IMR-90 (cell line): ENCODE measurements at regions not wholly inside any gene's neighbourhood (a gene's known extent, or its start where the extent isn't known, plus 50 kb on each side); places are given as distances from the start of the nearest gene placed in this dataset.

Experiments used
- ATAC-seq: fragments of 200-7000 bp; cut with Tn5 transposase; 2 replicates; pipeline ENCODE4 v1.9.1; 2020; ENCODE audit warnings: low read depth, mild to moderate bottlenecking, moderate library complexity
- BruUV-seq: library from RNA; stranded (reverse); fragments of 400-500 nt; replicated peaks from 2 replicates; lab custom pipeline; 2021; lab: Mats Ljungman, UMichigan
- CTCF ChIA-PET: fragments of 300-600 bp; formaldehyde crosslinking; extraction: SDS; loops from one replicate; lab custom pipeline; 2021; ENCODE audit warnings: antibody characterized with exemption; lab: Yijun Ruan, JAX
- POLR2A ChIA-PET: fragments of 300-600 bp; sonication (Branson Sonifier 250); formaldehyde crosslinking; loops from one replicate; lab custom pipeline; 2022; ENCODE audit warnings: antibody characterized with exemption; ENCODE audit not compliant: unreplicated experiment; lab: Charles Lee
- DNase-seq: peaks from one replicate; pipeline ENCODE4 v3.0.0; 2013
- H2AFZ ChIP-seq: replicated peaks from 2 replicates; pipeline ENCODE3; 2013; ENCODE audit warnings: low read length, mild to moderate bottlenecking; ENCODE audit not compliant: poor library complexity
- H2AK5ac ChIP-seq: 2 replicates; pipeline ENCODE4 v1.6.1; 2013; ENCODE audit warnings: low read depth, low read length, inconsistent platforms
- H2AK9ac ChIP-seq: replicated peaks from 2 replicates; pipeline ENCODE3; 2013; ENCODE audit warnings: mild to moderate bottlenecking, low read depth, low read length, moderate library complexity; ENCODE audit not compliant: poor library complexity
- H2BK120ac ChIP-seq: 2 replicates; pipeline ENCODE4 v1.6.1; 2013; ENCODE audit warnings: low read depth, low read length, inconsistent platforms
- H2BK15ac ChIP-seq: 3 replicates; pipeline ENCODE4 v1.6.1; 2013; ENCODE audit warnings: low read depth, low read length, inconsistent platforms
- H2BK20ac ChIP-seq: 2 replicates; pipeline ENCODE4 v1.6.1; 2013; ENCODE audit warnings: low read depth, mild to moderate bottlenecking, inconsistent platforms, low read length, moderate library complexity
- H2BK5ac ChIP-seq: 2 replicates; pipeline ENCODE4 v1.6.1; 2013; ENCODE audit warnings: mild to moderate bottlenecking, low read depth, low read length, inconsistent platforms; ENCODE audit not compliant: poor library complexity, severe bottlenecking
- H3K14ac ChIP-seq: replicated peaks from 2 replicates; pipeline ENCODE4 v1.6.1; 2013; ENCODE audit warnings: low read depth, low read length, inconsistent platforms
- H3K18ac ChIP-seq: 2 replicates; pipeline ENCODE4 v1.6.1; 2013; ENCODE audit warnings: low read depth, low read length, control low read depth
- H3K23ac ChIP-seq: 2 replicates; pipeline ENCODE4 v1.6.1; 2013; ENCODE audit warnings: low read depth, low read length, inconsistent platforms
- H3K27ac ChIP-seq: 2 replicates; pipeline ENCODE4 v1.5.1; 2013; ENCODE audit warnings: mild to moderate bottlenecking, control low read depth, low read length; ENCODE audit not compliant: insufficient read depth
- H3K27me3 ChIP-seq: 2 replicates; pipeline ENCODE4 v1.6.1; 2013; ENCODE audit warnings: low read length; ENCODE audit not compliant: control insufficient read depth, insufficient read depth
- H3K36me3 ChIP-seq: 2 replicates; pipeline ENCODE4 v1.6.1; 2013; ENCODE audit warnings: low read length, mixed read lengths; ENCODE audit not compliant: control insufficient read depth, insufficient read depth
- H3K4ac ChIP-seq: 2 replicates; pipeline ENCODE4 v1.6.1; 2013; ENCODE audit warnings: low read depth, low read length, inconsistent platforms
- H3K4me1 ChIP-seq: 2 replicates; pipeline ENCODE4 v1.6.1; 2013; ENCODE audit warnings: low read length, mixed read lengths; ENCODE audit not compliant: control insufficient read depth, insufficient read depth
- H3K4me2 ChIP-seq: 2 replicates; pipeline ENCODE4 v1.6.1; 2013; ENCODE audit warnings: low read depth, mild to moderate bottlenecking, control low read depth, low read length, moderate library complexity
- H3K4me3 ChIP-seq: 2 replicates; pipeline ENCODE4 v1.5.1; 2013; ENCODE audit warnings: low read depth, mild to moderate bottlenecking, control low read depth, low read length, moderate library complexity; ENCODE audit not compliant: insufficient read depth
- H3K56ac ChIP-seq: 2 replicates; pipeline ENCODE4 v1.6.1; 2013; ENCODE audit warnings: low read length, inconsistent platforms; ENCODE audit not compliant: insufficient read depth; ENCODE audit errors: extremely low read depth
- H3K79me1 ChIP-seq, 2 experiments: 2 replicates each; pipeline ENCODE4 v1.6.1; 2013; ENCODE audit warnings: low read length in 2 of 2, inconsistent platforms in 1 of 2, low read depth in 1 of 2
- H3K9ac ChIP-seq: 2 replicates; pipeline ENCODE4 v1.6.1; 2013; ENCODE audit warnings: low read depth, low read length, control low read depth
- H3K9me1 ChIP-seq: 2 replicates; pipeline ENCODE4 v1.6.1; 2013; ENCODE audit warnings: low read length, inconsistent platforms; ENCODE audit not compliant: insufficient read depth
- H3K9me3 ChIP-seq: 2 replicates; pipeline ENCODE4 v1.6.1; 2013; ENCODE audit warnings: low read length; ENCODE audit not compliant: control insufficient read depth, insufficient read depth
- H4K20me1 ChIP-seq: 2 replicates; pipeline ENCODE4 v1.6.1; 2013; ENCODE audit warnings: low read length, inconsistent platforms; ENCODE audit not compliant: insufficient read depth
- H4K5ac ChIP-seq: 2 replicates; pipeline ENCODE4 v1.6.1; 2013; ENCODE audit warnings: mild to moderate bottlenecking, low read depth, low read length, control low read depth
- H4K8ac ChIP-seq, 2 experiments: 2 replicates each; pipeline ENCODE4 v1.6.1; 2013; ENCODE audit warnings: low read depth in 2 of 2, low read length in 2 of 2, control low read depth in 1 of 2, inconsistent platforms in 1 of 2
- H4K91ac ChIP-seq: 2 replicates; pipeline ENCODE4 v1.6.1; 2013; ENCODE audit warnings: low read depth, low read length, inconsistent platforms; ENCODE audit not compliant: insufficient read depth
- BHLHE40 ChIP-seq: fragments of 150-350 bp; IDR thresholded peaks from 2 replicates; pipeline ENCODE4 v1.6.1; 2016; ENCODE audit warnings: mild to moderate bottlenecking, low read depth, low read length
- CEBPB ChIP-seq: IDR thresholded peaks from 2 replicates; pipeline ENCODE4 v1.6.1; 2012; ENCODE audit warnings: low read depth, low read length, improper control_type of control experiment
- CHD1 ChIP-seq: IDR thresholded peaks from 2 replicates; pipeline ENCODE4 v1.6.1; 2012; ENCODE audit warnings: low read depth, low read length, improper control_type of control experiment
- FOS ChIP-seq: fragments of 150-350 bp; IDR thresholded peaks from 2 replicates; pipeline ENCODE4 v1.6.1; 2016; ENCODE audit warnings: low read depth, low read length
- MAFK ChIP-seq: IDR thresholded peaks from 2 replicates; pipeline ENCODE4 v1.6.1; 2012; ENCODE audit warnings: low read depth, low read length, improper control_type of control experiment
- MAZ ChIP-seq: IDR thresholded peaks from 2 replicates; pipeline ENCODE4 v1.6.1; 2012; ENCODE audit warnings: low read depth, mild to moderate bottlenecking, low read length, improper control_type of control experiment, moderate library complexity, borderline replicate concordance
- MXI1 ChIP-seq: IDR thresholded peaks from 2 replicates; pipeline ENCODE4 v1.6.1; 2012; ENCODE audit warnings: low read depth, mild to moderate bottlenecking, low read length, moderate library complexity, borderline replicate concordance
- NFE2L2 ChIP-seq: fragments of 150-350 bp; IDR thresholded peaks from 2 replicates; pipeline ENCODE4 v1.6.1; 2016; ENCODE audit warnings: low read depth, mild to moderate bottlenecking, low read length
- POLR2A ChIP-seq: IDR thresholded peaks from 2 replicates; pipeline ENCODE4 v1.6.1; 2012; ENCODE audit warnings: mild to moderate bottlenecking, low read depth, low read length
- RAD21 ChIP-seq: IDR thresholded peaks from 2 replicates; pipeline ENCODE4 v1.6.1; 2012; ENCODE audit warnings: low read length, improper control_type of control experiment
- RCOR1 ChIP-seq: IDR thresholded peaks from 2 replicates; pipeline ENCODE4 v1.6.1; 2012; ENCODE audit warnings: mild to moderate bottlenecking, low read length, improper control_type of control experiment; ENCODE audit not compliant: insufficient replicate concordance
- RFX5 ChIP-seq: IDR thresholded peaks from 2 replicates; pipeline ENCODE4 v1.8.0; 2012; ENCODE audit warnings: low read depth, mild to moderate bottlenecking, low read length, moderate library complexity
- SMC3 ChIP-seq: fragments of 150-350 bp; IDR thresholded peaks from 2 replicates; pipeline ENCODE4 v1.6.1; 2016; ENCODE audit warnings: low read depth, mild to moderate bottlenecking, antibody characterized with exemption, low read length, moderate library complexity
- USF2 ChIP-seq: fragments of 150-350 bp; IDR thresholded peaks from 2 replicates; pipeline ENCODE4 v1.6.1; 2017; ENCODE audit warnings: mild to moderate bottlenecking, antibody characterized with exemption, low read length, low read depth
- WGBS, 2 experiments: methylation state at CpG; one replicate each; pipeline versions ENCODE4 v1.1.5 to v1.1.7; 2013; ENCODE audit warnings: missing lambda C conversion rate in 2 of 2; ENCODE audit not compliant: insufficient read length in 1 of 2; ENCODE audit errors: extremely low coverage in 2 of 2; 5-methylcytosine and 5-hydroxymethylcytosine counted together
- dilution Hi-C: fragments of 300-500 bp; cut with HindIII; formaldehyde crosslinking; loops from one replicate; pipeline ENCODE4 v1.14.3; 2018; ENCODE audit warnings: low sequenced_read_pairs; ENCODE audit not compliant: unreplicated experiment
- in situ Hi-C: fragments of 300-500 bp; cut with MboI; formaldehyde crosslinking; loops from 3 replicates; pipeline ENCODE4 v1.14.3; 2019; ENCODE audit warnings: low sequenced_read_pairs, inconsistent platforms, mixed read lengths
- intact Hi-C: fragments of 100-400 bp; cut with micrococcal nuclease; formaldehyde crosslinking; loops from 2 replicates; pipeline ENCODE4 v1.10.0; 2022
- TF ChIP-seq, protein P1 (sequence below): conservative IDR thresholded peaks from 2 replicates; pipeline ENCODE4 v1.5.1; 2012; ENCODE audit warnings: mild to moderate bottlenecking, low read depth, low read length, improper control_type of control experiment
- TF ChIP-seq, protein P2 (sequence below): fragments of 150-350 bp; IDR thresholded peaks from 2 replicates; pipeline ENCODE4 v1.6.1; 2016; ENCODE audit warnings: low read depth, mild to moderate bottlenecking, low read length, moderate library complexity, borderline replicate concordance

DNA sequence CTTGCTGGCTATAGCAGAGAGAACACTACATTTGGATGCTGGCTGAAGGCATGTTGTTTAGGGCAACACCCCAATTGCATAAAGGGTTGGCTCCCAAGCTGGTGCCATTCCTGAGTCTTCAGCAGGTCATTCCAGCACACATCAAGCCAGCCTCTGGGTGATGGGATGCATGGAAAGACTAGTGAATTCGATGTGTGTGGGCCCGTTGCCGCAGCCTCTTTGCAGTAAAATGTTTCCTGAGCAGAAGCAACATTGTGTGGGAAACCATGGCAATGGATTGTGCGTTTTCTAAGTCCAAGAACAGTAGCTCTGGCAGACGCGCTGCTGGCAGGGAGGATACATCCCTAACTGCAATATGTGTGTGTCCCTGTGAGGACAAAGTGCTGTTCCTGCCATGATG is 142.4 kb upstream of the SLC24A3 start:
- no peak for ATAC-seq
- Histone ChIP-seq H3K36me3 (no peaks in the 10 kb centered on the region), H3K4me2 (no peak overlapping the region)

More for the DNA sequence above, 142.4 kb upstream of the SLC24A3 start:
- no peaks in the 10 kb centered on the region for H3K9me1 ChIP-seq
- no peak overlapping the region for H3K56ac ChIP-seq
- DNase-seq = no peak
- H3K4ac ChIP-seq = no peak overlapping the region
- dilution Hi-C loops (no loop called here), intact Hi-C loops (no loop called here), in situ Hi-C loops (no loop called here)
- no peak overlapping the region for H2BK20ac ChIP-seq
- no peak overlapping the region for H4K8ac ChIP-seq
- no peaks in the 10 kb centered on the region for H3K27me3 ChIP-seq
- H3K23ac ChIP-seq = no peak overlapping the region
- H2AK5ac ChIP-seq = no peak overlapping the region
- ChIA-PET POLR2A (no interaction called here), CTCF (no interaction called here)
- peaks cover 24% of the 10 kb centered on the region for H3K9me3 ChIP-seq
- H3K18ac ChIP-seq = no peak overlapping the region
- H3K4me3 ChIP-seq = no peak overlapping the region
- no TSS peak for BruUV-seq
- H2BK15ac ChIP-seq = no peak overlapping the region
- no peak overlapping the region for H2AK9ac ChIP-seq
- no peak overlapping the region for H4K5ac ChIP-seq
- H4K91ac ChIP-seq = no peak overlapping the region
- no peaks in the 10 kb centered on the region for H3K4me1 ChIP-seq
- H4K20me1 ChIP-seq = no peaks in the 10 kb centered on the region
- H3K27ac ChIP-seq = no peak overlapping the region
- no peak overlapping the region for H2AFZ ChIP-seq
- no peak overlapping the region for H2BK120ac ChIP-seq
- H2BK5ac ChIP-seq = no peak overlapping the region
- H3K14ac ChIP-seq = no peak overlapping the region
- H3K79me1 ChIP-seq = no peaks in the 10 kb centered on the region
- WGBS, 2 experiments = no CpG with 5 or more reads among the region's 6 CpGs
- TF ChIP-seq, protein P1, sequence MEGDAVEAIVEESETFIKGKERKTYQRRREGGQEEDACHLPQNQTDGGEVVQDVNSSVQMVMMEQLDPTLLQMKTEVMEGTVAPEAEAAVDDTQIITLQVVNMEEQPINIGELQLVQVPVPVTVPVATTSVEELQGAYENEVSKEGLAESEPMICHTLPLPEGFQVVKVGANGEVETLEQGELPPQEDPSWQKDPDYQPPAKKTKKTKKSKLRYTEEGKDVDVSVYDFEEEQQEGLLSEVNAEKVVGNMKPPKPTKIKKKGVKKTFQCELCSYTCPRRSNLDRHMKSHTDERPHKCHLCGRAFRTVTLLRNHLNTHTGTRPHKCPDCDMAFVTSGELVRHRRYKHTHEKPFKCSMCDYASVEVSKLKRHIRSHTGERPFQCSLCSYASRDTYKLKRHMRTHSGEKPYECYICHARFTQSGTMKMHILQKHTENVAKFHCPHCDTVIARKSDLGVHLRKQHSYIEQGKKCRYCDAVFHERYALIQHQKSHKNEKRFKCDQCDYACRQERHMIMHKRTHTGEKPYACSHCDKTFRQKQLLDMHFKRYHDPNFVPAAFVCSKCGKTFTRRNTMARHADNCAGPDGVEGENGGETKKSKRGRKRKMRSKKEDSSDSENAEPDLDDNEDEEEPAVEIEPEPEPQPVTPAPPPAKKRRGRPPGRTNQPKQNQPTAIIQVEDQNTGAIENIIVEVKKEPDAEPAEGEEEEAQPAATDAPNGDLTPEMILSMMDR = no peak
- TF ChIP-seq CEBPB (no peak), RFX5 (no peak), MXI1 (no peak), MAZ (no peak), POLR2A (no peak), RAD21 (no peak), RCOR1 (no peak), SMC3 (no peak), MAFK (no peak), USF2 (no peak), FOS (no peak), NFE2L2 (no peak), CHD1 (no peak), BHLHE40 (no peak)
- TF ChIP-seq, protein P2, sequence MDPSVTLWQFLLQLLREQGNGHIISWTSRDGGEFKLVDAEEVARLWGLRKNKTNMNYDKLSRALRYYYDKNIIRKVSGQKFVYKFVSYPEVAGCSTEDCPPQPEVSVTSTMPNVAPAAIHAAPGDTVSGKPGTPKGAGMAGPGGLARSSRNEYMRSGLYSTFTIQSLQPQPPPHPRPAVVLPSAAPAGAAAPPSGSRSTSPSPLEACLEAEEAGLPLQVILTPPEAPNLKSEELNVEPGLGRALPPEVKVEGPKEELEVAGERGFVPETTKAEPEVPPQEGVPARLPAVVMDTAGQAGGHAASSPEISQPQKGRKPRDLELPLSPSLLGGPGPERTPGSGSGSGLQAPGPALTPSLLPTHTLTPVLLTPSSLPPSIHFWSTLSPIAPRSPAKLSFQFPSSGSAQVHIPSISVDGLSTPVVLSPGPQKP = no peak
- H3K9ac ChIP-seq = no peak overlapping the region
